IPS DF 4.7 (cell line): ENCODE measurements at regions not wholly inside any gene's neighbourhood (a gene's known extent, or its start where the extent isn't known, plus 50 kb on each side); places are given as distances from the start of the nearest gene placed in this dataset.
"Not testable (repeated sequence)": the region's sequence is repeated elsewhere in the genome, so short reads cannot be mapped to it uniquely, and the experiment has no call there.

Experiments
- DNase-seq: peaks from one replicate; pipeline ENCODE4 v3.0.0-alpha.2; 2013; ENCODE audit warnings: low spot score; ENCODE audit errors: extremely low read depth

- DNase-seq, result no peak
Observed at GRCh38 chr5:17819783-17820182, 185.5 kb downstream of the TAF11L14 start.

- DNase-seq, result no peak
Observed at GRCh38 chr5:17828681-17829080, 194.4 kb downstream of the TAF11L14 start.

- DNase-seq, result no peak
Observed at GRCh38 chr5:17829456-17829855, 195.2 kb downstream of the TAF11L14 start.

- DNase-seq, result no peak
Observed at GRCh38 chr5:17831279-17831678, 197.0 kb downstream of the TAF11L14 start.

GRCh38 chr5:17832949-17833745 lies 198.9 kb downstream of the TAF11L14 start:
- no peak for DNase-seq

- DNase-seq, result no peak
Observed at GRCh38 chr5:17837757-17838156, 203.5 kb downstream of the TAF11L14 start.

- peak; percentile 2 for DNase-seq
Observed at GRCh38 chr5:17838469-17838868, 204.2 kb downstream of the TAF11L14 start.

GRCh38 chr5:17839848-17840247 lies 205.6 kb downstream of the TAF11L14 start:
- no peak for DNase-seq

GRCh38 chr5:17846496-17846895 lies 212.2 kb downstream of the TAF11L14 start:
- DNase-seq, result no peak

GRCh38 chr5:17847286-17847685 lies 213.0 kb downstream of the TAF11L14 start:
- DNase-seq, result no peak

GRCh38 chr5:17852111-17852510 lies 217.9 kb downstream of the TAF11L14 start:
- no peak for DNase-seq

- DNase-seq, result no peak
Observed at GRCh38 chr5:17852740-17853139, 218.5 kb downstream of the TAF11L14 start.

GRCh38 chr5:17854901-17855300 lies 220.6 kb downstream of the TAF11L14 start:
- DNase-seq, result no peak

- no peak for DNase-seq
Observed at GRCh38 chr5:17860660-17861315, 226.5 kb downstream of the TAF11L14 start.

- not testable (repeated sequence) for DNase-seq
Observed at GRCh38 chr5:17864903-17865302, 230.6 kb downstream of the TAF11L14 start.

GRCh38 chr5:17865966-17866365 lies 231.7 kb downstream of the TAF11L14 start:
- DNase-seq, result not testable (repeated sequence)

- no peak for DNase-seq
Observed at GRCh38 chr5:17872204-17872603, 237.9 kb downstream of the TAF11L14 start.

GRCh38 chr5:17878541-17878940 lies 244.3 kb downstream of the TAF11L14 start:
- no peak for DNase-seq

GRCh38 chr5:17879276-17879675 lies 245.0 kb downstream of the TAF11L14 start:
- no peak for DNase-seq

- no peak for DNase-seq
Observed at GRCh38 chr5:17880869-17881268, 246.6 kb downstream of the TAF11L14 start.

GRCh38 chr5:17882760-17883488 lies 248.7 kb downstream of the TAF11L14 start:
- DNase-seq, result peak; percentile 68

GRCh38 chr5:17888155-17888554 lies 253.9 kb downstream of the TAF11L14 start:
- DNase-seq, result no peak
